ENCODE measurements at regions not wholly inside any gene's neighbourhood (a gene's known extent, or its start where the extent isn't known, plus 50 kb on each side); places are given as distances from the start of the nearest gene placed in this dataset.

GRCh38 chr7:12094365-12094921 lies 116.7 kb upstream of the TMEM106B start:
- TF ChIP-seq CTCF (IDR thresholded peaks at IDR 0.05) (no peak), POLR2A (IDR thresholded peaks at IDR 0.05) (no peak)

Data from adrenal gland (tissue), 5 donors.